ENCODE measurements at regions not wholly inside any gene's neighbourhood (a gene's known extent, or its start where the extent isn't known, plus 50 kb on each side); places are given as distances from the start of the nearest gene placed in this dataset.

DNA sequence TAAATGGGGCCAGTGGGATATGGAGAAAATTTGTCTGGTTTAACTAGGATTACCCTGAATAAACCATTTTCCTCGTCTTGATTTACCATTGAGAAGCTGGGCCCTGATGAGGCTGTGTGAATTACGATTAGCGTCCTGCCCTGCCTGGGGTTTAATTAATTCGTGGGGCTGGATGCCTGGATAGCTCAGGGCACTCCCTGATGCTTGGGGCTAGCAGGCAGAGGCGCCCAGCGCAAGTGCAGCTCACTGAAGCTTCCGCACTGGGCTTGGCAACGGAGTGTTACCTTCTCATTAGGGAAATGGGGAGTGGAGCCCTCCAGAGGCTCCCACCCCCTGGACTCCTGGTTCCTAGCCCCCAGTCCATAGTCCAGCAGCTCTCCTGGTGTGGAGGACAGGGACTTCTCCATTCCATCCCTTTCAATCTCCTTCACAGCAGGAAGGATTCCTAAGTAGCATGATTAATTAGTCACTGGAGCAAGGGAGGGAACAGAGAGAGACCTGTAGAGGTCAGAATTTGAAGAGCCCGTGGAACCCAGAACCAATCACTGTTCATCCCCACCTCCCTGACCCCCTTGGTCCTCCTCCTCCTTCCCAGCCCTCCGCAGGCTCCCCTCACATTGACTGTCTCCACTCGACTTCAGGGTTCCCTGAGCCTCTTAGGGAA lies 107.2 kb downstream of the UQCRFS1 start:
- H3K9me3 ChIP-seq: no peaks in the 10 kb centered on the region
- intact Hi-C loops (cut with DNase I): no loop called here
- H3K4me1 ChIP-seq: no peaks in the 10 kb centered on the region
- H3K27me3 ChIP-seq (ENCODE audit: insufficient read depth in 3 of 3, low read length in 2 of 3): peaks cover 0 to 2% (median 0%) of the 10 kb centered on the region in 3 donors
- no peaks in the 10 kb centered on the region for H3K36me3 ChIP-seq (ENCODE audit: insufficient read depth in 1 of 2, low read depth in 1 of 2)
- ATAC-seq (no peak), DNase-seq (no peak)
- H3K4me3 ChIP-seq: no peak overlapping the region
- 62 to 74% (median 68%) methylated on average over 11 of the region's 11 CpGs for WGBS, 3 donors
- no peak overlapping the region for H3K27ac ChIP-seq
- TF ChIP-seq, protein P1, sequence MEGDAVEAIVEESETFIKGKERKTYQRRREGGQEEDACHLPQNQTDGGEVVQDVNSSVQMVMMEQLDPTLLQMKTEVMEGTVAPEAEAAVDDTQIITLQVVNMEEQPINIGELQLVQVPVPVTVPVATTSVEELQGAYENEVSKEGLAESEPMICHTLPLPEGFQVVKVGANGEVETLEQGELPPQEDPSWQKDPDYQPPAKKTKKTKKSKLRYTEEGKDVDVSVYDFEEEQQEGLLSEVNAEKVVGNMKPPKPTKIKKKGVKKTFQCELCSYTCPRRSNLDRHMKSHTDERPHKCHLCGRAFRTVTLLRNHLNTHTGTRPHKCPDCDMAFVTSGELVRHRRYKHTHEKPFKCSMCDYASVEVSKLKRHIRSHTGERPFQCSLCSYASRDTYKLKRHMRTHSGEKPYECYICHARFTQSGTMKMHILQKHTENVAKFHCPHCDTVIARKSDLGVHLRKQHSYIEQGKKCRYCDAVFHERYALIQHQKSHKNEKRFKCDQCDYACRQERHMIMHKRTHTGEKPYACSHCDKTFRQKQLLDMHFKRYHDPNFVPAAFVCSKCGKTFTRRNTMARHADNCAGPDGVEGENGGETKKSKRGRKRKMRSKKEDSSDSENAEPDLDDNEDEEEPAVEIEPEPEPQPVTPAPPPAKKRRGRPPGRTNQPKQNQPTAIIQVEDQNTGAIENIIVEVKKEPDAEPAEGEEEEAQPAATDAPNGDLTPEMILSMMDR (IDR thresholded peaks at IDR 0.05): no peak

DNA sequence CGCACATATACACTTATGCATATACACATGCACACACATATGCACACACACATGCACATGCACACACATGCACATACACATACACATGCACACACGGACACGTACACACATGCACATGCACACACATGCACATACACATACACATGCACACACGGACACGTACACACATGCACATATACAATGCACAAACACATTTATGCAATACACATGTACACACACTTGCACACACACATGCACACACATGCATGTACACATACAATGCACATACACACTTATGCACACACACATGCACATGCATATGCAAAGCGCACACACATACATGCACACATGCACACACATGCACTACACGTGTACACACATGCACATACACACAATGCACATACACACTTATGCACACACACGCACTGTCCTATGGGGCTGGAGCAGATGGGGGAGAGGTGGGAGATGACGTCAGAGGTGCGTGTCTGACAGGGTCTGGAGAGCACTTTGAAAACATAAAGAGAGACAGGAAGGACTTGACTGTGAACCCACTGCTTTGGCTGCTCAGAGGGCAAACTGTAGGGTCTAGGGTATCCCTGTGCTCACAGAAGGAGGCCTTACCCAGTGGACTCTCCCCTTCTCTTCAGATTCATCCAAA lies 108.2 kb downstream of the UQCRFS1 start:
- TF ChIP-seq, protein P1 (IDR thresholded peaks at IDR 0.05): no peak
- DNase-seq: no peak
- no peak for ATAC-seq
- H3K4me3 ChIP-seq: no peak overlapping the region
- H3K9me3 ChIP-seq: no peaks in the 10 kb centered on the region
- H3K4me1 ChIP-seq: no peaks in the 10 kb centered on the region
- WGBS, 3 donors: 90 to 93% (median 91%) methylated on average over 10 of the region's 10 CpGs
- intact Hi-C loops (cut with DNase I): no loop called here
- H3K36me3 ChIP-seq (ENCODE audit: insufficient read depth in 1 of 2, low read depth in 1 of 2): no peaks in the 10 kb centered on the region
- no peak overlapping the region for H3K27ac ChIP-seq
- H3K27me3 ChIP-seq (ENCODE audit: insufficient read depth in 3 of 3, low read length in 2 of 3): peaks cover 0 to 3% (median 0%) of the 10 kb centered on the region in 3 donors

DNA sequence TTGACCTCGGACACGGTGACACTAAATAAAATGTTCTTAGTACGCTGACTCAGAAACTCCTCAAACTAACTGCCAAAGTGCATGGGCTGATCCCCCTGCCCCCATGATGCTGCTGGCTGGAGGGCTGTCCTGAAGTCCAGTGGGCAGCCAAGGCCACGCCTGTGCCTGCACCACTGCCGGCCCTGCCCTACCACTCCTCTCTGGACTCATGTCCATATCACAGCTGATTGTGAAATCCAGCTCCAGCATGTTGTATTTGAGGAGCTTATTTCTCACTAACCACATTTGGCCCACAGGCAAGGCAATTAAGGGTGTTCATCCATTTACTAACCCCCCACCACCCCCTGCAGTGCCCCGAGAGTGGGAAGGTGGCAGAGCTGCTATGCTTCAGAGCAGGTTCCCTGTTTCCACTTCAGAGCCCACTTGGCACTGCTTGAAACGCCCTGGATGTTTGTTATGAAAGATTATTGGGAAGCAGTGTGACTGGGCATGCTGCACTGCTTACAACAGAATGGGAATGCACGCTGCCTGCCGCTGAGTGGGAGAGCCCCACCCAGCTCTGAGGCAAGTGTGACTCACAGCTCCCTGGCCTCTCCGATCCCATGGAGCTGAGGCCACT lies 114.0 kb downstream of the UQCRFS1 start:
- 23 to 29% (median 26%) methylated on average over 10 of the region's 10 CpGs for WGBS, 3 donors
- intact Hi-C loops (cut with DNase I): no loop called here
- Histone ChIP-seq H3K9me3 (no peaks in the 10 kb centered on the region), H3K27ac (peak overlapping the region; percentile 46), H3K4me1 (no peaks in the 10 kb centered on the region), H3K4me3 (no peak overlapping the region), H3K27me3 (ENCODE audit: insufficient read depth in 3 of 3, low read length in 2 of 3) (peaks cover 0 to 6% (median 2%) of the 10 kb centered on the region in 3 donors), H3K36me3 (ENCODE audit: insufficient read depth in 1 of 2, low read depth in 1 of 2) (no peaks in the 10 kb centered on the region)
- peak; percentile 84 to 88 for DNase-seq
- TF ChIP-seq, protein P1 (IDR thresholded peaks at IDR 0.05): no peak
- peak; percentile 87 to 96 (median 92) for ATAC-seq

DNA sequence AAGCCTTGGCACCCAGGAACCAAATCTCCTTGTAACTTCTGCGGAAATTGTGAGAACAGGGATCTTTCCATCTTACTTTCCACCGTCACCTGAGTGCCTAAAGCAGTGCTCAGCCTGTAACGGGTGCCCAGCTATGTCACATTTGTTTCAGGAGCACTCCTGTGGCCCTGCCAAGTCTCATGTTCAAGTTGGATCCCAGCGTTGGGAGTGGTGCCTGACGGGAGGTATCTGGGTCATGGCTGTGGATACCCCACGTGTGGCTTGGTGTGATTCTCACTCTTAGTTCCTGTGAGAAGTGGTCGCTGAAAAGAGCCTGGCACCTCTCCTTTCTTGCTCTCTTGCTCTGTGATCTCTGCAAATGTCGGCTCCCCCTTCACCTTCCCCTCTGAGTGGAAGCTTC lies 114.9 kb downstream of the UQCRFS1 start:
- no peaks in the 10 kb centered on the region for H3K4me1 ChIP-seq
- intact Hi-C loops (cut with DNase I): no loop called here
- H3K27ac ChIP-seq: no peak overlapping the region
- H3K4me3 ChIP-seq: no peak overlapping the region
- H3K36me3 ChIP-seq (ENCODE audit: insufficient read depth in 1 of 2, low read depth in 1 of 2): no peaks in the 10 kb centered on the region
- ATAC-seq: peak in 2 of 4 donors; percentile 39 to 43
- H3K27me3 ChIP-seq (ENCODE audit: insufficient read depth in 3 of 3, low read length in 2 of 3): peaks cover 0 to 4% (median 2%) of the 10 kb centered on the region in 3 donors
- WGBS, 3 donors: 39 to 49% (median 42%) methylated on average over 8 of the region's 8 CpGs
- TF ChIP-seq, protein P1 (IDR thresholded peaks at IDR 0.05): no peak
- DNase-seq: peak in 1 of 2 donors; percentile 29
- H3K9me3 ChIP-seq: no peaks in the 10 kb centered on the region

All from psoas muscle (tissue), 7 donors.